ENCODE measurements at regions not wholly inside any gene's neighbourhood (a gene's known extent, or its start where the extent isn't known, plus 50 kb on each side); places are given as distances from the start of the nearest gene placed in this dataset.

DNA sequence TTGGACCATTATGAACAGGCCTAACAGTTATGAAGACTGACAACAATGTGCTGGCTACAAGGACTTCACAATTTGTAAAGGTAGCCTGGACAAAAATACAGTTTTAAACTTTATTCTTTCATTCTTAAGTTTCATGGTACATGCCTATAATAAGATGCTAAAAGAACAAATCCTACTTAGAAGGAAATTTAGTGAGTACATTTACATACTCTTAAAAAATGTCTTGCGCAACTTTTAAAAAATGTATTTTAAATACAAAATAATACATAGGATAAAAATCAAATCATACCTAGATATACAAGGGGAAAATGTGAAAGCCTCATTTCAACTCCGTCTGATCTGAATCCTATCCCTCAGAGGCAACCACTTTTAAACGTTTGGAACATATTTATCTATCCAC, 200.7 kb upstream of the SPIN4 start:
- TF ChIP-seq, protein P1, sequence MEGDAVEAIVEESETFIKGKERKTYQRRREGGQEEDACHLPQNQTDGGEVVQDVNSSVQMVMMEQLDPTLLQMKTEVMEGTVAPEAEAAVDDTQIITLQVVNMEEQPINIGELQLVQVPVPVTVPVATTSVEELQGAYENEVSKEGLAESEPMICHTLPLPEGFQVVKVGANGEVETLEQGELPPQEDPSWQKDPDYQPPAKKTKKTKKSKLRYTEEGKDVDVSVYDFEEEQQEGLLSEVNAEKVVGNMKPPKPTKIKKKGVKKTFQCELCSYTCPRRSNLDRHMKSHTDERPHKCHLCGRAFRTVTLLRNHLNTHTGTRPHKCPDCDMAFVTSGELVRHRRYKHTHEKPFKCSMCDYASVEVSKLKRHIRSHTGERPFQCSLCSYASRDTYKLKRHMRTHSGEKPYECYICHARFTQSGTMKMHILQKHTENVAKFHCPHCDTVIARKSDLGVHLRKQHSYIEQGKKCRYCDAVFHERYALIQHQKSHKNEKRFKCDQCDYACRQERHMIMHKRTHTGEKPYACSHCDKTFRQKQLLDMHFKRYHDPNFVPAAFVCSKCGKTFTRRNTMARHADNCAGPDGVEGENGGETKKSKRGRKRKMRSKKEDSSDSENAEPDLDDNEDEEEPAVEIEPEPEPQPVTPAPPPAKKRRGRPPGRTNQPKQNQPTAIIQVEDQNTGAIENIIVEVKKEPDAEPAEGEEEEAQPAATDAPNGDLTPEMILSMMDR (IDR thresholded peaks at IDR 0.05), result no peak
- no peak for TF ChIP-seq RARB (CRISPR knock-in tag; IDR thresholded peaks at IDR 0.05)
- TF ChIP-seq RFX5 (IDR thresholded peaks at IDR 0.05), result no peak
- TF ChIP-seq EP300 (IDR thresholded peaks at IDR 0.05), result no peak
